Left cardiac atrium (tissue), 4 donors: ENCODE measurements at regions not wholly inside any gene's neighbourhood (a gene's known extent, or its start where the extent isn't known, plus 50 kb on each side); places are given as distances from the start of the nearest gene placed in this dataset.

ENCODE experiments used
- ATAC-seq, 2 donors: fragments of 200-7000 bp; cut with Tn5 transposase; one replicate each; pipeline ENCODE4 v1.9.1; 2020; ENCODE audit warnings: mild to moderate bottlenecking in 2 of 2, moderate library complexity in 2 of 2
- DNase-seq: peaks from one replicate; pipeline ENCODE4 v3.0.0-alpha.2; 2020
- intact Hi-C, 2 donors: fragments of 100-400 bp; cut with DNase I; formaldehyde crosslinking; loops; one replicate each; pipeline versions ENCODE4 v1.14.1 to v1.15.1; 2022 to 2023
- donor health status: DM: no; HTN: yes; CAD: no.
- donor health status: DM: no; HTN: yes; CAD: no; lungs with severe emphysema.
- donor health status: DM: yes; HTN: yes; CAD: no.
- donor health status: Dilated cardiomyopathy.

GRCh38 chr5:77569409-77569808 is 69.1 kb downstream of the OTP start:
- ATAC-seq (no peak), DNase-seq (no peak)
- intact Hi-C loops, result no loop called here

DNA sequence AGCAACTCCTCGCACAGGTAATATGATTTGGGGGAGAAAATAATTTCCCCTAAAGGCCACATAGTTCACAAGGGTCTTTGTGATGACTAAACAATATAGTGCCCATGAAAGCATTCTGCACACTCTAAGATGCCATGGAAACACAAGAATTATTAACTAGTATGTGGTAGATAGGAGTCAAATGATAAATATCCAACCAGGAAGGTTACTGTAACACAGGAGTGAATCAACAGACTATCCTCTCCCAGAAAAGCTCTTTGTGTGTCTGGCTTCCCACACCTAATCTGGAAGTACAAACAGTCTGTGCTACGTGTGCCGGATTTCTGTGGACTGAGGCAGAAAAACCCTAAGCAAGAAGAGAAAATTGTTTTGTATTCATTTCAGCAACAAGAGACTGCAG is 70.0 kb downstream of the OTP start:
- ATAC-seq (no peak), DNase-seq (no peak)
- intact Hi-C loops, result no loop called here

GRCh38 chr5:77568082-77568481 is 70.4 kb downstream of the OTP start:
- DNase-seq, result no peak
- intact Hi-C loops, result no loop called here
- ATAC-seq, result peak in 1 of 2 donors; percentile 47

DNA sequence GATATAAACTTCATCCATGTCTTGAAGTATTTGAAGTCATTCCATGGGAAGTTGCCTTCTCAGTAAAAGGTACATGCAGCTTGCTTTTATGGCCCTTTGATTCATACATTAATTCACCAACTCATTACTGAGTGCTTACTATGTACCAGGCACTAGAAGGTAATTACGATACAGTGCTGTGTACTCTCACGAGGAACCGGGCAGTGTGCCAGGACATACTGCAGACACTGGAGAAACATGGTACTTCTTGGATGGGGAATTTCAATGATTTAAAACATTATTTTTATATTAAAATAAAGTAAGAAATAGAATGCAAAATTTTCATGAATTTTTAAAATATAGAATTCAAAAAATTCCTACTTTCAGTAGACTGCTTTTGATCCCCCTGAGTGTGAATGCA is 71.4 kb upstream of the WDR41 start:
- intact Hi-C loops, result loop anchor here in 1 of 2 donors (5.0 kb wide), 1 partner anchor 444 kb away; no protein-coding TSS in a partner anchor
- ATAC-seq (no peak), DNase-seq (no peak)

DNA sequence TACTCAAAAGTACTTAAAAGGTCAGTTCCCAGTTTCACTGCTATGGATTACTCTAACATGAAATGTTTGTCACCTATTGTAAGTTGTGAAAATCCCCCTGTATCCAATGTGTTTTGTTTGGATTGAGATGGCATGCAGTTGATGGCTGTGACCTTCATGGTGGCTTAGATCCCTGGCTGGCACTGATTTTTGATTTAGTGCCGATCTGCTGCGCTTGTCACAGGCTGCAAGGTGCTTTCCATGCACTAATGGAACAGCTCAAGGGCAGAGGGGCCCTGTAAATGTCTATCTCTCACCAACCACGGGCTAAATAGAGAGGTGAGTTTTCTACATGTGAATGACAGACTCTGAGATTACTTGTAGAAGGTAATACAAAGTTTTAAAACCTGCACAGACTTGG is 69.8 kb upstream of the WDR41 start:
- intact Hi-C loops, result loop anchor here in 1 of 2 donors (5.0 kb wide), 1 partner anchor 445 kb away; no protein-coding TSS in a partner anchor
- DNase-seq (no peak), ATAC-seq (no peak)

GRCh38 chr5:77560677-77561263 is 68.7 kb upstream of the WDR41 start:
- intact Hi-C loops, result loop anchor here in 1 of 2 donors (5.0 kb wide), 1 partner anchor 447 kb away; no protein-coding TSS in a partner anchor
- no peak for DNase-seq
- no peak for ATAC-seq

GRCh38 chr5:77558266-77558665 is 66.2 kb upstream of the WDR41 start:
- DNase-seq (no peak), ATAC-seq (no peak)
- intact Hi-C loops, result no loop called here

GRCh38 chr5:77550406-77550805 is 58.3 kb upstream of the WDR41 start:
- ATAC-seq, result no peak

GRCh38 chr5:77545285-77545684 is 53.2 kb upstream of the WDR41 start:
- no peak for ATAC-seq
- DNase-seq, result no peak
- intact Hi-C loops, result no loop called here

More at GRCh38 chr5:77550406-77550805, 58.3 kb upstream of the WDR41 start:
- intact Hi-C loops, result no loop called here
- no peak for DNase-seq
